ENCODE measurements at regions not wholly inside any gene's neighbourhood (a gene's known extent, or its start where the extent isn't known, plus 50 kb on each side); places are given as distances from the start of the nearest gene placed in this dataset.

- TF ChIP-seq CTCF (optimal IDR thresholded peaks at IDR 0.05 in 1 of 3, IDR thresholded peaks at IDR 0.05 in 1 of 3, conservative IDR thresholded peaks at IDR 0.05 in 1 of 3; ENCODE audit: extremely low read depth in 1 of 3, insufficient read depth in 2 of 3, low read length in 3 of 3), result no peak
- TF ChIP-seq EZH2 (IDR thresholded peaks at IDR 0.05; ENCODE audit: low read length), result no peak
Observed at GRCh38 chr4:187335339-187335738, 611.7 kb upstream of the FAT1 start.
